ENCODE measurements at regions not wholly inside any gene's neighbourhood (a gene's known extent, or its start where the extent isn't known, plus 50 kb on each side); places are given as distances from the start of the nearest gene placed in this dataset.

DNA sequence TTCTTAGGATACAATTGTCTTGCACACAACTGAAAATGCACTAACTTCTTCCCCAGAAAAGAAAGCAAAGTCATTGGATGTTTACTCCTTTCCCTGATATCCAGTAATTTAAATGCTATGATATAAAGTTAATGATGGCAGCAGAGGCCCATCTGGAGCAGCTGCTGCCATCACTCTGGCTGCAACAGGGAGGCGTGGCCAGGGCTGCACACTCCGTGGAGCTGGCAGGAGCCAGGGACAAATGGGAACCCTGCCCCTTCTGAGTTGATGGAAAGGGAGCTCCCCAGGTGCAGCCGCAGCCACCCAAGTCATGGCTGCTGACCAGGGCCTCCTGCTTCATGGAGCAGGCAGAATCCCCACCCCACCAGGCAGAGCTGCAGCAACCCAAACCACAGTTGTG is 72.6 kb upstream of the ALDH1A3 start:
- H3K27ac Mint-ChIP-seq (ENCODE audit: unreplicated experiment), result no peak overlapping the region
- no peak overlapping the region for H3K4me3 ChIP-seq (ENCODE audit: low read depth, low read length)
- no peaks in the 10 kb centered on the region for H3K4me1 Mint-ChIP-seq (ENCODE audit: low read depth, unreplicated experiment)
- DNase-seq, result no peak
- TF ChIP-seq CTCF (IDR thresholded peaks at IDR 0.05; ENCODE audit: insufficient read depth in 1 of 2, low read depth in 1 of 2, low read length in 1 of 2, severe bottlenecking in 1 of 2, unreplicated experiment in 1 of 2), result no peak
- no peaks in the 10 kb centered on the region for H3K27me3 Mint-ChIP-seq (ENCODE audit: insufficient read depth, unreplicated experiment)
- no peaks in the 10 kb centered on the region for H3K27me3 ChIP-seq (replicated peaks; ENCODE audit: control insufficient read depth, insufficient read depth, low read length)
- intact Hi-C loops (cut with micrococcal nuclease; ENCODE audit: unreplicated experiment), result no loop called here
- no peaks in the 10 kb centered on the region for H3K36me3 Mint-ChIP-seq (ENCODE audit: insufficient read depth, unreplicated experiment)
- BruUV-seq (replicated peaks), result no TSS peak
- ChIA-PET CTCF (no interaction called here), POLR2A (no interaction called here)
- H3K36me3 ChIP-seq (ENCODE audit: control insufficient read depth, insufficient read depth, low read length), result no peaks in the 10 kb centered on the region
- 0 out of 2 replicates have a peak, but pooled peaks cover 6% of the 10 kb centered on the region for H3K9me3 ChIP-seq
- no peaks in the 10 kb centered on the region for H3K4me1 ChIP-seq
- no peak overlapping the region for H3K4me3 Mint-ChIP-seq (ENCODE audit: unreplicated experiment)
- H3K9me3 Mint-ChIP-seq (ENCODE audit: unreplicated experiment), result peaks cover 10% of the 10 kb centered on the region

DNA sequence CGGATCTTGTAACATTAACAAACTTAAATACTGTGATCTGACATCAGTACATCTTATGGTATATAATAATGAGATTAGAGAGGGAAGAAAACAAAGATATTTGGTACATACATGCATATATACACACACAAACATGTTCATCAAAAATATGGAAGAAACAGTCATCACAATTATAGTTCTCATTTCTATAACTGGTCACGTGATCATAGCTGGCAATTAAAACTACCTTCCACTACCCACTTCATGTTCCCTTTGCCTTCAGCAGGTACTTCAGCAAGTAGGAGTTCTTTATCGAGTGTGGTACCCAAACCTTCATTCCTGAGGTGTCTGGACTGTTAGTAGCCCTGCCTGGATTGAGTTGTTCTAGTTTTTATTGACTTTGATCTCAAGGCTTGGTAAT is 70.9 kb upstream of the ALDH1A3 start:
- DNase-seq, result no peak
- Mint-ChIP-seq H3K9me3 (ENCODE audit: unreplicated experiment) (peaks cover 10% of the 10 kb centered on the region), H3K36me3 (ENCODE audit: insufficient read depth, unreplicated experiment) (no peaks in the 10 kb centered on the region), H3K4me1 (ENCODE audit: low read depth, unreplicated experiment) (no peaks in the 10 kb centered on the region), H3K27me3 (ENCODE audit: insufficient read depth, unreplicated experiment) (no peaks in the 10 kb centered on the region), H3K4me3 (ENCODE audit: unreplicated experiment) (no peak overlapping the region), H3K27ac (ENCODE audit: unreplicated experiment) (no peak overlapping the region)
- no peaks in the 10 kb centered on the region for H3K4me1 ChIP-seq
- 0 out of 2 replicates have a peak, but pooled peaks cover 6% of the 10 kb centered on the region for H3K9me3 ChIP-seq
- no peaks in the 10 kb centered on the region for H3K27me3 ChIP-seq (replicated peaks; ENCODE audit: control insufficient read depth, insufficient read depth, low read length)
- no TSS peak for BruUV-seq (replicated peaks)
- CTCF ChIA-PET, result no interaction called here
- POLR2A ChIA-PET, result no interaction called here
- no peak overlapping the region for H3K4me3 ChIP-seq (ENCODE audit: low read depth, low read length)
- intact Hi-C loops (cut with micrococcal nuclease; ENCODE audit: unreplicated experiment), result no loop called here
- no peak for TF ChIP-seq CTCF (IDR thresholded peaks at IDR 0.05; ENCODE audit: insufficient read depth in 1 of 2, low read depth in 1 of 2, low read length in 1 of 2, severe bottlenecking in 1 of 2, unreplicated experiment in 1 of 2)
- no peaks in the 10 kb centered on the region for H3K36me3 ChIP-seq (ENCODE audit: control insufficient read depth, insufficient read depth, low read length)

DNA sequence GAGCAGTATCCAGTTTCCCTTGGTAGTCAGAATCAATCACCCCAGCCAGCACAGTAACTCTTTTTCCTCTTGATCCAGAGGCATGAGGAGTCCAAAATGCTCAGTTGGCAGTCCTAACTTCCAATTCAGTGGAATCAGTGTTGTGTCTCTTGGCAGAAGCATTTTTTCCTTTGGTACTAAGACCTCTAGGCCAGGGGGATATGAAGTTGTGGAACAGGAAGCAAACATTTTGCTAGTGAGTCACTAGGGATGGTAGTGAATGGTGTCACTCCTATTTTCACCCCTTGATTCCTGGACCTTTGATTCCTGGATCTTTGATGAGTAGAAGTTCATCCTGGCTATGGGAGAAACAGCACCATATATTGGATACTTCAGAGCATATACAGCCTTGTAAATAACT is 70.5 kb upstream of the ALDH1A3 start:
- Histone ChIP-seq H3K4me3 (ENCODE audit: low read depth, low read length) (no peak overlapping the region), H3K4me1 (no peaks in the 10 kb centered on the region), H3K27me3 (replicated peaks; ENCODE audit: control insufficient read depth, insufficient read depth, low read length) (no peaks in the 10 kb centered on the region), H3K9me3 (0 out of 2 replicates have a peak, but pooled peaks cover 6% of the 10 kb centered on the region), H3K36me3 (ENCODE audit: control insufficient read depth, insufficient read depth, low read length) (no peaks in the 10 kb centered on the region)
- no peaks in the 10 kb centered on the region for H3K4me1 Mint-ChIP-seq (ENCODE audit: low read depth, unreplicated experiment)
- no peaks in the 10 kb centered on the region for H3K27me3 Mint-ChIP-seq (ENCODE audit: insufficient read depth, unreplicated experiment)
- H3K4me3 Mint-ChIP-seq (ENCODE audit: unreplicated experiment), result no peak overlapping the region
- POLR2A ChIA-PET, result no interaction called here
- TF ChIP-seq CTCF (IDR thresholded peaks at IDR 0.05; ENCODE audit: insufficient read depth in 1 of 2, low read depth in 1 of 2, low read length in 1 of 2, severe bottlenecking in 1 of 2, unreplicated experiment in 1 of 2), result no peak
- no peak for DNase-seq
- no peaks in the 10 kb centered on the region for H3K36me3 Mint-ChIP-seq (ENCODE audit: insufficient read depth, unreplicated experiment)
- intact Hi-C loops (cut with micrococcal nuclease; ENCODE audit: unreplicated experiment), result no loop called here
- peaks cover 10% of the 10 kb centered on the region for H3K9me3 Mint-ChIP-seq (ENCODE audit: unreplicated experiment)
- CTCF ChIA-PET, result no interaction called here
- no peak overlapping the region for H3K27ac Mint-ChIP-seq (ENCODE audit: unreplicated experiment)
- no TSS peak for BruUV-seq (replicated peaks)
